H9 (cell line): ENCODE measurements at regions not wholly inside any gene's neighbourhood (a gene's known extent, or its start where the extent isn't known, plus 50 kb on each side); places are given as distances from the start of the nearest gene placed in this dataset.

Experiments used
- DNase-seq: peaks from one replicate; pipeline ENCODE4 v3.0.0-alpha.2; 2017
- H2AFZ ChIP-seq: one replicate; pipeline ENCODE4 v1.6.1; 2013; ENCODE audit warnings: mild to moderate bottlenecking, low read length, control low read depth, moderate library complexity
- H2AK5ac ChIP-seq: 2 replicates; pipeline ENCODE4 v1.6.1; 2013; ENCODE audit warnings: low read length, control low read depth, mixed read lengths; ENCODE audit not compliant: insufficient read length
- H2BK120ac ChIP-seq: one replicate; pipeline ENCODE4 v1.6.1; 2013; ENCODE audit warnings: low read depth, mild to moderate bottlenecking, low read length, control low read depth, inconsistent platforms; ENCODE audit not compliant: poor library complexity, severe bottlenecking
- H2BK12ac ChIP-seq: 2 replicates; pipeline ENCODE4 v1.6.1; 2013; ENCODE audit warnings: low read length, control low read depth, mixed read lengths, low read depth; ENCODE audit not compliant: insufficient read length
- H2BK15ac ChIP-seq: 2 replicates; pipeline ENCODE4 v1.6.1; 2013; ENCODE audit warnings: low read depth, low read length, control low read depth
- H2BK20ac ChIP-seq: one replicate; pipeline ENCODE4 v1.6.1; 2013; ENCODE audit warnings: low read depth, mild to moderate bottlenecking, low read length, control low read depth, inconsistent platforms; ENCODE audit not compliant: poor library complexity, severe bottlenecking
- H2BK5ac ChIP-seq: 2 replicates; pipeline ENCODE4 v1.6.1; 2013; ENCODE audit warnings: low read length, control low read depth, mixed read lengths; ENCODE audit not compliant: insufficient read length
- H3K14ac ChIP-seq: 2 replicates; pipeline ENCODE4 v1.6.1; 2013; ENCODE audit warnings: low read length, control low read depth; ENCODE audit not compliant: insufficient read depth
- H3K18ac ChIP-seq: 2 replicates; pipeline ENCODE4 v1.6.1; 2013; ENCODE audit warnings: low read depth, mild to moderate bottlenecking, mixed read lengths, low read length, control low read depth; ENCODE audit not compliant: insufficient read length
- H3K23ac ChIP-seq: 2 replicates; pipeline ENCODE4 v1.6.1; 2013; ENCODE audit warnings: low read length, control low read depth, mixed read lengths, low read depth; ENCODE audit not compliant: insufficient read length
- H3K23me2 ChIP-seq: 2 replicates; pipeline ENCODE4 v1.6.1; 2013; ENCODE audit warnings: low read depth, mild to moderate bottlenecking, mixed read lengths, low read length, control low read depth; ENCODE audit not compliant: insufficient read length, poor library complexity, severe bottlenecking
- H3K27ac ChIP-seq: 2 replicates; pipeline ENCODE4 v1.5.1; 2013; ENCODE audit warnings: low read length, control low read depth, mixed read lengths, low read depth; ENCODE audit not compliant: insufficient read length
- H3K27me3 ChIP-seq: 2 replicates; pipeline ENCODE4 v1.6.1; 2013; ENCODE audit warnings: low read length, control low read depth, inconsistent platforms; ENCODE audit not compliant: insufficient read depth
- H3K4ac ChIP-seq: 2 replicates; pipeline ENCODE4 v1.6.1; 2013; ENCODE audit warnings: low read depth, mild to moderate bottlenecking, control low read depth, inconsistent platforms, low read length, moderate library complexity
- H3K4me1 ChIP-seq: 2 replicates; pipeline ENCODE4 v1.6.1; 2013; ENCODE audit warnings: low read length, control low read depth, inconsistent platforms; ENCODE audit not compliant: insufficient read depth
- H3K4me2 ChIP-seq: 2 replicates; pipeline ENCODE4 v1.6.1; 2013; ENCODE audit warnings: low read length, control low read depth, mixed read lengths; ENCODE audit not compliant: insufficient read length, insufficient read depth
- H3K56ac ChIP-seq: 2 replicates; pipeline ENCODE4 v1.6.1; 2013; ENCODE audit warnings: low read depth, mild to moderate bottlenecking, mixed read lengths, low read length, control low read depth; ENCODE audit not compliant: insufficient read length
- H3K79me1 ChIP-seq: 2 replicates; pipeline ENCODE4 v1.6.1; 2013; ENCODE audit warnings: low read depth, mild to moderate bottlenecking, moderate library complexity, low read length, control low read depth, inconsistent platforms; ENCODE audit not compliant: insufficient read depth, poor library complexity, severe bottlenecking
- H3K79me2 ChIP-seq: 2 replicates; pipeline ENCODE4 v1.6.1; 2013; ENCODE audit warnings: low read length, control low read depth, inconsistent platforms; ENCODE audit not compliant: insufficient read depth
- H3K9ac ChIP-seq: 2 replicates; pipeline ENCODE4 v1.6.1; 2013; ENCODE audit warnings: low read length, control low read depth, mixed read lengths; ENCODE audit not compliant: insufficient read length; ENCODE audit errors: extremely low read depth
- H3K9me3 ChIP-seq: one replicate; pipeline ENCODE4 v1.6.1; 2013; ENCODE audit warnings: low read depth, low read length, inconsistent platforms; ENCODE audit not compliant: control insufficient read depth
- H3T11ph ChIP-seq: one replicate; pipeline ENCODE4 v1.6.1; 2013; ENCODE audit warnings: mild to moderate bottlenecking, low read length, control low read depth, inconsistent platforms
- H4K20me1 ChIP-seq: one replicate; pipeline ENCODE4 v1.6.1; 2013; ENCODE audit not compliant: control insufficient read depth, insufficient read length, insufficient read depth
- H4K5ac ChIP-seq: 2 replicates; pipeline ENCODE4 v1.6.1; 2013; ENCODE audit warnings: low read depth, mild to moderate bottlenecking, mixed read lengths, low read length, control low read depth; ENCODE audit not compliant: insufficient read length
- H4K8ac ChIP-seq: replicated peaks from 2 replicates; pipeline ENCODE4 v1.6.1; 2013; ENCODE audit warnings: low read length, control low read depth, mixed read lengths, low read depth; ENCODE audit not compliant: insufficient read length
- H4K91ac ChIP-seq: 2 replicates; pipeline ENCODE4 v1.6.1; 2013; ENCODE audit warnings: low read depth, mild to moderate bottlenecking, moderate library complexity, mixed read lengths, low read length, control low read depth; ENCODE audit not compliant: insufficient read length
- H3K27ac Mint-ChIP-seq, 3 experiments: 2 replicates in 2 of 3; 3 replicates in 1 of 3; pipeline ENCODE4 v1.8.0; 2020 to 2021; ENCODE audit warnings: mixed read lengths in 3 of 3, mild to moderate bottlenecking in 1 of 3, moderate library complexity in 1 of 3
- H3K27me3 Mint-ChIP-seq: 2 replicates; pipeline ENCODE4 v1.8.0; 2021; ENCODE audit warnings: low read depth, mild to moderate bottlenecking, moderate library complexity, mixed read lengths
- H3K36me3 Mint-ChIP-seq, 3 experiments: 2 replicates in 2 of 3; 3 replicates in 1 of 3; pipeline ENCODE4 v1.8.0; 2020 to 2021; ENCODE audit warnings: low read depth in 3 of 3, mixed read lengths in 3 of 3; ENCODE audit not compliant: insufficient read depth in 1 of 3
- H3K4me1 Mint-ChIP-seq, 2 experiments: 2 replicates each; pipeline ENCODE4 v1.8.0; 2020; ENCODE audit warnings: mixed read lengths in 2 of 2
- H3K4me3 Mint-ChIP-seq, 2 experiments: 2 replicates in 1 of 2; 3 replicates in 1 of 2; pipeline ENCODE4 v1.8.0; 2020 to 2021; ENCODE audit warnings: mild to moderate bottlenecking in 2 of 2, mixed read lengths in 2 of 2, moderate library complexity in 1 of 2
- H3K9me3 Mint-ChIP-seq, 2 experiments: 2 replicates in 1 of 2; 3 replicates in 1 of 2; pipeline ENCODE4 v1.8.0; 2020; ENCODE audit warnings: mild to moderate bottlenecking in 2 of 2, mixed read lengths in 2 of 2, moderate library complexity in 1 of 2
- CTCF ChIP-seq: fragments of 200-600 bp; sonication (generic); conservative IDR thresholded peaks from 3 replicates; pipeline ENCODE4 v1.8.0; 2021; ENCODE audit warnings: antibody characterized with exemption, mild to moderate bottlenecking
- WGBS: extraction: QIAGEN DNeasy Blood & Tissue Kit; methylation state at CpG from one replicate; pipeline ENCODE4 v1.1.7; 2013; ENCODE audit warnings: missing lambda C conversion rate, low lambda C conversion rate, mixed read lengths; ENCODE audit not compliant: insufficient read length; ENCODE audit errors: extremely low coverage; 5-methylcytosine and 5-hydroxymethylcytosine counted together

- Mint-ChIP-seq H3K36me3 (peaks cover 4 to 25% (median 6%) of the 10 kb centered on the region in 3 experiments), H3K4me1 (peaks cover 11 to 18% of the 10 kb centered on the region in 2 experiments), H3K9me3 (peaks cover 15 to 17% of the 10 kb centered on the region in 2 experiments), H3K4me3 (no peak overlapping the region), H3K27ac (no peak overlapping the region), H3K27me3 (peaks cover 3% of the 10 kb centered on the region)
- Histone ChIP-seq H2BK5ac (no peak overlapping the region), H2BK20ac (no peak overlapping the region), H3K9ac (no peak overlapping the region), H3K27me3 (no peaks in the 10 kb centered on the region), H2BK120ac (no peak overlapping the region), H4K8ac (no peak overlapping the region), H3K18ac (no peak overlapping the region), H4K91ac (no peak overlapping the region), H2AK5ac (no peak overlapping the region), H3K4me1 (no peaks in the 10 kb centered on the region), H3K27ac (no peak overlapping the region), H3K4me2 (no peak overlapping the region), H4K20me1 (no peaks in the 10 kb centered on the region), H2BK15ac (no peak overlapping the region), H3K79me2 (no peaks in the 10 kb centered on the region), H3K4ac (no peak overlapping the region), H2BK12ac (no peak overlapping the region), H3K23ac (no peak overlapping the region), H3T11ph (no peak overlapping the region), H3K14ac (no peak overlapping the region), H3K79me1 (no peaks in the 10 kb centered on the region), H2AFZ (no peak overlapping the region), H4K5ac (no peak overlapping the region), H3K9me3 (no peaks in the 10 kb centered on the region), H3K56ac (no peak overlapping the region), H3K23me2 (no peaks in the 10 kb centered on the region)
- no peak for TF ChIP-seq CTCF
- no peak for DNase-seq
- no CpG with 5 or more reads among the region's 1 CpG for WGBS
Observed at GRCh38 chr2:125512313-125512712, 1143.6 kb upstream of the GYPC start.
